ENCODE measurements at regions not wholly inside any gene's neighbourhood (a gene's known extent, or its start where the extent isn't known, plus 50 kb on each side); places are given as distances from the start of the nearest gene placed in this dataset.
"Not testable (repeated sequence)": the region's sequence is repeated elsewhere in the genome, so short reads cannot be mapped to it uniquely, and the experiment has no call there.

DNA sequence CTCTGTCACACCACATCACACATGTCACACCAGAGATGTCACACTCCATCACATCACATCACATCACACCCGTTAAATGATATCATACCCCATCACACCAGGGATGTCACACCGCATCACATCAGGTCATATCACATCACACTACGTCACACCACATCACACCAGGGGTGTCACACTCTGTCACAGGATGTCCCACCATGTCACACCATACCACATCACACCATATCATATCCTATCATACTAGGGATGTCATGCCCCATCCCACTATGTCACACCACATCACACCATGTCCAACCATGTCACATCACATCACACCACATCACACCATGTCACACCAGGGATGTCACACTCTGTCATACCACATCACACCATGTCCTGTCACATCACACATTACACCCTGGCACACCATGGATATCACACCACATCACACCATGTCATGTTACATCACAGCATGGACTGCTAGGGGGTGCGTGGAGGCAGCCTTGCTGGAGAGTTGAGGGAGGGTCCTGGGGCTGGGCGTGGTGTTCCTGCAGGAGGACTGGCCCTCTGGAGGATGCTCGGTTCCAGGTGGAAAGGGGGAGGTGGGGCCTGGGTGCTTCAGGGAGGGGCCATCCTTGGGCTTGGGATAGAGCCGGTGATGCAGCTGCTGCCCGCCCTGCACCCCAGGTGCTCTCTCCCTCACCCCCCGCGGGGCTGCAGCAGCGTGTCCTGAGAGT lies 134.6 kb downstream of the TMEM121 start:
- DNase-seq (ENCODE audit: low read depth) = no peak

DNA sequence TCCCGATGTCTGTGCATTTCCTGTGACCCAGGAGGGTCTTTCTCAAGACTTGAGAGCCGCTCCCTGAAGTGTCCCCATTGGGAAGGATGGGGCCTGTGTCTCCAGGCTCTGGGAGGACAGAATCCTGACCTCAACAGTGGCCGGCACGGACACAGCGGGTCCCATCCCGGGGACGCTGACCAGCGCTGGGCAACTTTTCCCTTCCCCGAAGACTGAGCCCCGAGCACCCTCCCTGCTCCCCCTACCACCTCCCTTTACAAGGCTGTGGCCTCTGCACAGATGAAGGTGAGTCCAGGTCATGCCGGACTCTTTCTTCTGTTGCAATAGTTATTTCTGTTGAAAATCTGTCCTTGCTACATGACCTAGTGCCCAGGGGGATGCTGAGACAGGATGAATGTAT lies 135.7 kb downstream of the TMEM121 start:
- DNase-seq (ENCODE audit: low read depth) = not testable (repeated sequence)

DNA sequence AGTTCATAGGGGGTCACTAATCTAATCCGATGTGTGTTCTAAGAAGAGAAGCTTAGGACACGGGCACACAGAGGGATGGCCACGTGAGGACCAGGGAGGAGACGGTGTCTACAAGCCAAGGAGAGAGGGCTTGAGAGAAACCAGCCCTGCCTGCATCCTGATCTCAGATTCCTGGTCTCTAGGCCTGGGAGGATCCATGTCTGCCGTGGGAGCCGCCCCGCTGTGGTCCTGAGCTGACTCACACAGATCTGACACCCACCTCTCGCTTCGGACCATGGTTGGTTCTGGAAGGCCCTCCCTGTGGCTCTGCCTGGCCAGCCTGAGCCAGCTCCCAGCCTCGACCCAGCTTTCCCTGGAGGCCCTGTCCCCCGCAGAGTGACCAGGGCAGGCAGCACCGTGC lies 136.2 kb downstream of the TMEM121 start:
- not testable (repeated sequence) for DNase-seq (ENCODE audit: low read depth)

DNA sequence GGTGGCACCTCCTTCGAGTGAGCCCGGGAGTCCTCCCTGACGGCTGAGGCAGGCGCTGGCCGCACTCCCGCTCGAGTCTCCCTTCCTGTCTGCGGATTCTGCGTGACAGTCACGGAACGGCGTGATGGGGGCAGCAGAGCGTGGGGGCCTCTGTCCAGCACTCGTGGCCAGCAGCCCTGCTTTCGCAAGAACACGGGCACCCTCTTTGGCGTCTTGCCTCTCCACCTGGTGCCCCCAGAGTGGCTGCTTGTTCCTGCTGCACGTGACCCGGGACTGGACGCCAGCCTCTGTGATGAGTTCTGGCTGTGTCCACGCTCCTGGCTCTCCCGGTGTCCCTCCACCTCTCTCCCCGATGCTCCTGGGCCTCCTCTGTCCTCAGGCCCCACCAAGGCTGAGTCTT lies 136.9 kb downstream of the TMEM121 start:
- DNase-seq (ENCODE audit: low read depth) = not testable (repeated sequence)

DNA sequence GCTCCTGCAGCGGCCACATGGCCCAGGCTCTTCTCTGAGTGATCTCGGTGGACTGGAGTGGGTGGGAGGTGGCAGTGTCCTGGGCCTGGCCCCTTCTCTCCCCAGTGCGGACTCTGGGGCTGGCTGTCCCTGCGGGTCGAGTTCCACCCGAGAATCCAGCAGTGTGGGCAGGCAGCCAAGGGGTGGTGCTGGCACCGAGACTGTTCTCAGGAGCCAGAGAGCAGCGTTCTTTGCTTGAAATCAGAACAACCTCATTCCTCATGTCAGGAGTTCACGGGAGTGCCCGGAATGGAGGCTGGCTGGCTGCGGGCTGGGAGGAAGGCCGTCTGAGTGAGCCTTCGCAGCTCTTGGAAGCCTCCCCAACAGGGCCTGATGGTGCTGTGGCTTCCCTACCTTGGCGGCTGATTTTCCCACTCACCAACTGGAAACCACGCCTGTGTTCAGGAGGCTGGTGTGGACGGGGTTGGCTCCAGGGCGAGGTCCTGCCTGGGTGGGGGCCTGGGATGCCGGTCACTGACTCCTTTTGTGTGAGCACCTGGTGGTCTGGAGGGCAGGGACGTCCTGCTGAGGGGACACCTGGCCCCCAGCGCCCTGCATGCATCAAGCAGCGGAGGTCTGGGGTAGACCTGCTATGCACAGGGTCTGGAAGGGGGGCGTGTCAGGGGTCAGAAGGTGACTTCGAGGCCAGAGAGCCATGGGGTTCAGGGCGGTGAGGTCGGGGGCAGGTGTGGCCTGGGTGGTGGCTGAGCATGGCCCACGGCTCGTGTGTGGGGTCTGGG lies 137.6 kb downstream of the TMEM121 start:
- DNase-seq (ENCODE audit: low read depth) = not testable (repeated sequence)

DNA sequence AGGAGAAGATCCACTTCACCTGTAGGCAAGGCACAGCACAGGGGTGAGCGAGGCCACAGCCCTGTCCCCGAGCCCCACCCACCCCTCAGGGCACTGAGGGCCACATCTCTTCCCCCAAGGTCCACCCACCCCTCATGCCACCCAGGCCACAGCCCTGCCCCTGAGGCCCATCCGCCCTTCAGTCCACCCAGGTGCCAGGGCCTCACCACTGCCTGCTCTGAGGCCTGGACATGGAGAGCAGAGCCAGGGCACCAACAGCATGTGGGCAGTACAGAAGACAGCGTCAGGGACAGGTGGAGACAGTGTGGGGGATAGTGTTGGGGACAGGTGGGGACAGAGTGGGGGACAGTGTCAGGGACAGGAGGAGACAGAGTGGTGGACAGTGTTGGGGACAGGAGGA lies 138.3 kb downstream of the TMEM121 start:
- DNase-seq (ENCODE audit: low read depth) = no peak

DNA sequence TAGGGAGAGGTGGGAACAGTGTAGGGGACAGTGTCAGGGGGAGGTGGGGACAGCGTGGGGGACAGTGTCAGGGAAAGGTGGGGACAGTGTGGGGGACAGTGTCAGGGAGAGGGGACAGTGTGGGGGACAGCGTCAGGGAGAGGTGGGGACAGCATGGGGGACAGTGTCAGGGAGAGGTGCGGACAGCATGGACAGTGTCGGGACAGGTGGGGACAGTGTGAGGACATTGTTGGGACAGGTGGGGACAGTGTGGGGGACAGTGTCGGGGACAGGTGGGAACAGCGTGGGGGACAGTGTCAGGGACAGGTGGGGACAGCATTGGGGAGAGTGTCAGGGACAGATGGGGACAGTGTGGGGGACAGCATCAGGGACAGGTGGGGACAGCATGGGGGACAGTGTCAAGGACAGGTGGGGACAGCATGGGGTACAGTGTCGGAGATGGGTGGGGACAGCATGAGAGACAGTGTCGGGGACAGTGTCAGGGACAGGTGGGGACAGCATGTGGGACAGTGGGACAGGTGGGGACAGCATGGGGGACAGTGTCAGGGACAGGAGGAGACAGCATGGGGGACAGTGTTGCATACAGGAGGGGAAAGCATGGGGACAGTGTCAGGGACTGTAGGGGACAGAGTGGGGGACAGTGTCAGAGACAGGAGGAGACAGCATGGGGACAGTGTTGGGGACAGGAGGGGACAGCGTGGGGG lies 139.0 kb downstream of the TMEM121 start:
- DNase-seq (ENCODE audit: low read depth) = no peak

DNA sequence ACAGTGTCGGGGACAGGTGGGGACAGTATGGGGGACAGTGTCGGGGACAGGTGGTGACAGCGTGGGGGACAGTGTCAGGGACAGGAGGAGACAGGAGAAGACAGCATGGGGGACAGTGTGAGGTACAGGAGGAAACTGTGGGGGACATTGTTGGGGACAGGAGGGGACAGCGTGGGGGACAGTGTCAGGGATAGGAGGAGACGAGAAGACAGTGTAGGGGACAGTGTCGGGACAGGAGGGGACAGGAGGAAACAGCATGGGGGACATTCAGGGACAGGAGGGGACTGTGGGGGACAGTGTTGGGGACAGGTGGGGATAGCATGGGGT lies 139.5 kb downstream of the TMEM121 start:
- no peak for DNase-seq (ENCODE audit: low read depth)

DNA sequence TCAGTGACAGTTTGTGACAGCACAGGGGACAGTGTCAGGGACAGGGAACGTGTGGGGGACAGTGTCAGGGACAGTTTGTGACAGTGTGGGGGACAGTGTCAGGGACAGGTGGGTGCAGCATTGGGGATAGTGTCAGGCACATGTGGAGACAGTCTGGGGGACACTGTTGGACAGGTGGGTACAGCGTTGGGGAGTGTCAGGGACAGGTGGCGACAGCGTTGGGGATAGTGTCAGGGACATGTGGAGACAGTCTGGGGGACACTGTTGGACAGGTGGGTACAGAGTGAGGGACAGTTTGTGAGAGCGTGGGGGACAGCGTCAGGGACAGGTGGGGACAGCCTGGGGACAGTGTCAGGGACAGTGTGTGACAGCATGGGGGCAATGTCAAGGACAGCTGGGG lies 140.0 kb downstream of the TMEM121 start:
- DNase-seq (ENCODE audit: low read depth) = no peak

DNA sequence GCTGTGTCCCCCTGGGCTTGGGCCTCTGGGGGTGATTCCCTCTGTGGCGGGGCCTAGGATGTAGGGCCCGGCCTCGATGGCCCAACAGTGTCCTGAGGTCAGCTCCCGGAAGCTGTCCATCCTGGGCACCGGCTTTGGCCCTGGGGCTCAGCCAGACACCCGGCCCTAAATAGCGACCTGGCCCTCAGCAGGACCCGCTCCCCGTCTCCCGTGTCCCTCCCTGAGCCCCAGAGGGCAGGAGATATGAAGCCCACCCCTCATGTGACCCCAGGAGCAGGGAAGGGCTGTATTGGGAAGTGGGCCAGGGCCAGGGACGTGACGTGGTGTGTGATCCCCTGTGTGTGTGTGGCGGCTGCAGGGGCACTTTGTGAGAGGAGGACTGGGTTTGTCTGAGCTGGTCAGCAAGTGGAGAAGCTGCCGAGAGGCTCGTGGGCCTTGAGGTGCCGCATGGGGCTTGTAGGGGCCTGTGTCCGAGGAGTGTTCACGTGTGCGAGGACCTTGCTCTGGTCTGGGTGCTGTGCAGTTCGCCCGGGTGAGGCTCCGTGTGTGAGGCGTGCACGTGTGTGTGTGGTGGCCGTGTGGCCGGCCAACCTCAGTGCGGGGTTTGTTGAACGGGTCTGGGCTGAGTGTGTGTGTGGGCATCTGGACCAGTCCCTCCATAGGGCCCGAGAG lies 140.7 kb downstream of the TMEM121 start:
- not testable (repeated sequence) for DNase-seq (ENCODE audit: low read depth)

DNA sequence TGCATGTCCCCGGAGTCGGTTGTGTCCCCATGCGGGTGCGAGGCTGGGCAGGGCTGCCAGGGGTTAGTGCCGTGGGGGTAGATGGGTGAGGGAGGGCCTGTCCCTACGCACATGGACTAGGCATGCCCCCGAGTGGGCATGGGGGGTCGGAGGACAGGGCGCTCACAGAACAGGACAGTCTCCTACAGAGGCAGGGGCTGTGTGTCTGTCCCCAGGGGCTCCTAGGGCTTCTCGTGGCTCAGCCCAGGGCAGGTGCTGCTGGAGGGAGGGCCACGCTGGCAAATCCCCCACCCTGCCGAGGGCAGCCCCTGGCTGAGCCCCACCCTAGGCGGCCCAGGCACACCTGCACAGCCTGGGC lies 141.3 kb downstream of the TMEM121 start:
- DNase-seq (ENCODE audit: low read depth) = not testable (repeated sequence)

DNA sequence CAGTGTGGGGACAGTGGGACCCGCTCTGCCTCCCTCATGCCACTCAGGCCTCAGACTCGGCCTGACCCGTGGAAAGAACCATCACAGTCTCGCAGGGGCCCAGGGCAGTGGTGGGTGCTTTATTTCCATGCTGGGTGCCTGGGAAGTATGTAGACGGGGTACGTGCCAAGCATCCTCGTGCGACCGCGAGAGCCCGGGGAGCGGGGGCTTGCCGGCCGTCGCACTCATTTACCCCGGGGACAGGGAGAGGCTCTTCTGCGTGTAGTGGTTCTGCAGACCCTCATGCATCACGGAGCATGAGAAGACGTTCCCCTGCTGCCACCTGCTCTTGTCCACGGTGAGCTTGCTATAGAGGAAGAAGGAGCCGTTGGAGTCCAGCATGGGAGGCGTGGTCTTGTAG lies 141.6 kb downstream of the TMEM121 start:
- not testable (repeated sequence) for DNase-seq (ENCODE audit: low read depth)

DNA sequence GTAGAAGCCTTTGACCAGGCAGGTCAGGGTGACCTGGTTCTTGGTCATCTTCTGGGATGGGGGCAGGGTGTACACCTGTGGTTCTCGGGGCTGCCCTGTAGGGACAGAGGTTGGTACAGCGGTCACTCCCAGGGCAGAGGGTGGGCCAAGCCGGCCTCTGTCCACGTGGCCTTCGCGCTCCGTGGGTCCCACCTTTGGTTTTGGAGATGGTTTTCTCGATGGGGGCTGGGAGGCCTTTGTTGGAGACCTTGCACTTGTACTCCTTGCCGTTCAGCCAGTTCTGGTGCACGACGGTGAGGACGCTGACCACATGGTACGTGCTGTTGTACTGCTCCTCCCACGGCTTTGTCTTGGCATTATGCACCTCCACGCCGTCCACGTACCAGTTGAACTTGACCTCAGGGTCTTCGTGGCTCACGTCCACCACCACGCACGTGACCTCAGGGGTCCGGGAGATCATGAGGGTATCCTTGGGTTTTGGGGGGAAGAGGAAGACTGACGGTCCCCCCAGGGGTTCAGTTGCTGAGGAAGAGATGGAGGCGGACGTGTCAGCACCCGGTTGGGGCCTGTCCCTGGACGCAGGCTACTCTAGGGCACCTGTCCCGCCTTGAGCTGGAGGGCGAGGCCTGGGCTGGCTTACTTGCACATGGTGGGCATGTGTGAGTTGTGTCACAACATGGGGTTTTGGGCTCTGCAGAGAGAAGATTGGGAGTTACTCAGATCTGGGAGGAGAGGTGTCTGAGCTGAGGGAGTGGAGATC lies 142.3 kb downstream of the TMEM121 start:
- not testable (repeated sequence) for DNase-seq (ENCODE audit: low read depth)

DNA sequence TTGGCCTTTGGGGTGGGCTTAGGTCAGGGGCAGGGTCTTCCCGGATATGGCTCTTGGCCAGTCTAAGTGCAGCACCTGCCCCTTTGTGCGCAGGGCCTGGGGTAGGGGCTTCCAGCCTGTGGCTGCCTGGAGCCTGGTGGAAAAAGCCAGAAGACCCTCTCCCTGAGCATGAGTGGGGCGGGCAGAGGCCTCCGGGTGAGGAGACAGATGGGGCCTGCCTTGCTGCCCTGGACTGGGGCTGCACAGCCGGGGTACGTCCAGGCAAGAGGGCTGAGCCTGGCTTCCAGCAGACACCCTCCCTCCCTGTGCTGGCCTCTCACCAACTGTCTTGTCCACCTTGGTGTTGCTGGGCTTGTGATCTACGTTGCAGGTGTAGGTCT lies 142.8 kb downstream of the TMEM121 start:
- DNase-seq (ENCODE audit: low read depth) = not testable (repeated sequence)

DNA sequence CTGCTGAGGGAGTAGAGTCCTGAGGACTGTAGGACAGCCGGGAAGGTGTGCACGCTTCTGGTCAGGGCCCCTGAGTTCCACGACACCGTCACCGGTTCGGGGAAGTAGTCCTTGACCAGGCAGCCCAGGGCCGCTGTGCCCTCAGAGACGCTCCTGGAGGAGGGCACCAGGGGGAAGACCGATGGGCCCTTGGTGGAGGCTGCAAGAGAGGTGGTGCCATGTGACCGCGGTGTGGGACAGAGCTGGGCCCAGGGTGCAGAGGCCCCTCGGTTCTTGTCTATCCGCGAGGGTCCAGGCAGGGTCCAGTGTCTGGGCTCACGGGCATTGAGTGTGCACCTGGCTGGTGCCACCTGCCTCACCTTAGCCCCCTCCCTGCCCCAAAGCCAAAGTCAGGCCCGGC lies 143.3 kb downstream of the TMEM121 start:
- DNase-seq (ENCODE audit: low read depth) = not testable (repeated sequence)

DNA sequence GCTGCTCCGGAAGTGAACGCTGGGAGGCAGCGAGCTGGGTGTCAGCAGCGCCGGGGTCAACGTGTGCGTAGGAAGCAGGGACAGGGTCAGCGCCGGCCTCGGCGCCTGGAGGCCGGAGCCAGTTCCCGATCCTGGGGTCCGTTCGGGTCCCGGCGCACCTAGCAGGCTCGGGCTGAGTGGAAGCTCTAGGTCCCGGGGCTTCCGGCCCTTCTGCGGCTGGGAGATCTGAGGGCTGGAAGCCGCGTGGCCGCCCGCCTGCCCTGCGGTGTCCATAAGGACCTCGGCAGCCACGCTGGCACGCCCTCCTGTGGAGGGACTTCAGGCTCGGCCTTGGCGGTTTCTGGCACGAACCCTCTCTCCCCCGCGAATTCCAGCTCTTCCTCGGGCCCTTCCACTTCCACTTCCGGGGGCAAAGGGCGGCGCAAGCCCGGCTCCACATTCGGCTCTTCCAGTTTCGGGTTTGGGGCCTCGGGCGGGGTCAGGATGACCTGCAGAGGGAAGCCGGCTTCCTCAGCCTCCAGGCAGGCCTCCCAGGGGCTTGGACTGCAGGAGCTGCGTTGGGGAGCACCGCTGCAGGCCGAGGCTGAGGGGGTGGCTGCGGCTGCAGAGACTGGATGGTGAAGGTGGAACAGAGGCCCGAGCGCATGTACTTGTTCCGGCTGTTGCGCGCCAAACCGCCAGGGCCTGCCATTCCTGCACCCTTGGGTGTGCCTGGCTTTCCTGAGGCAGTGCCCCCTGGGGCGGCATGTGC lies 146.2 kb downstream of the TMEM121 start:
- not testable (repeated sequence) for DNase-seq (ENCODE audit: low read depth)

DNA sequence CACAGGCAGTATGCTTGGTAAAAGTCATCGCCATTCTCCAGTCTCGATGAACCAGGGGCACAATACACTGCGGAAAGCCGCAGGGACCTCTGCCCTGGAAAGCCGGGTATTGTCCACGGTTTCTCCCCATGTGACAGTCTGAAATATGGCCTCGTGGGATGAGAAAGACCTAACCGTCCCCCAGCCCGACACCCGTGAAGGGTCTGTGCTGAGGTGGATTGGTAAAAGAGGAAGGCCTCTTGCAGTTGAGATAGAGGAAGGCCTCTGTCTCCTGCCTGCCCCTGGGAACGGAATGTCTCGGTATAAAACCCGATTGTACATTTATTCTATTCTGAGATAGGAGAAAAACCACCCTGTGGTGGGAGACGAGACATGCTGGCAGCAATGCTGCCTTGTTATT lies 149.1 kb downstream of the TMEM121 start:
- DNase-seq (ENCODE audit: low read depth) = not testable (repeated sequence)

DNA sequence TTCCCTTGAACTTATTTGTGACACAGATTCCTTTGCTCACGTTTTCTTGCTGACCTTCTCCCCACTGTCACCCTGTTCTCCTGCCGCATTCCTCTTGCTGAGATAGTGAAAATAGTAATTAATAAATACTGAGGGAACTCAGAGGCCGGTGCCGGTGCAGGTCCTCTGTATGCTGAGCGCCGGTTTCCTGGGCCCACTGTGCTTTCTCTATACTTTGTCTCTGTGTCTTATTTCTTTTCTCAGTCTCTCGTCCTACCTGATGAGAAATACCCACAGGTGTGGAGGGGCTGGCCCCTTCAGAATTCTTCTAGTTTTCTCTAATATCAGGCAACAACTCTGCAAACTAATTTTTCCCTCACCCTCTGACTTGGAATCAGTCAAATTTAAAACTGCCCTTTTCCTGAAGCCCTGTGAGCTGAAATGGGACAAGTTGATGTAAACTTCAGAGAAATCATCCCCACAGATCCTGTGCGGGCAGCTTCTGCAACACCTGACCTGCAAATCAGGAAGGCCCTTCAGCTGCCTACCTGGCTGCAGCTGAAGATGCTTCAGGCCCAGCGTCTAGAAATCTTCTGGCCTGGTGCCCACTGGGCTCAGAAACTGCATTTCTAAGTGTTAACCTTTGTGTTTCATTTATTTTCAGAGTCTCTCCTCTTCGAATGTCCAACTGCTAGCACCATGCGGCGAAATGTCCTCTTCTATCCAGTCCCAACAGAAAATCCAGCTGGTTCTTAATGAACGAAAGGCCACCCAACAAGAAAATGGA lies 149.7 kb downstream of the TMEM121 start:
- not testable (repeated sequence) for DNase-seq (ENCODE audit: low read depth)

DNA sequence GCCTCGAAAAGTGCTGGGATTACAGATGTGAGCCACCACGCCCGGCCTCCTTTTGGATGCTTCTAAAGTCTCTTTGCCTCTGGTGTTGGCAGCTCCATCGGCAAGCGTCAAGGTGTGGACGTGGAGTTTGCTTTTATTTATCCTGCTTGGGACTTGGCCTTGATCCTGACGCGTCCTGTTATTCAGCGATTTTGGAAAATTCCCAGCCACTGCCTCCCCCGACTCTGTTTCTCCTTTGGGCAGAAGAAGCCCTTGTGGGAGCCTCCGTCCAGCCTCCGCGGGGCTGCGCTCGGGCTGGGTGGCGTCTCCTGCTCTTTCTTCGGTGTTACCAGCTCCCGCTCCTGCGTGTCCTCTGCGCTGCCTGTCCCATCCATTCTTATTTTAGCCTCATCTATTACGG lies 151.7 kb downstream of the TMEM121 start:
- not testable (repeated sequence) for DNase-seq (ENCODE audit: low read depth)
